GM19328 (cell line): ENCODE measurements at regions not wholly inside any gene's neighbourhood (a gene's known extent, or its start where the extent isn't known, plus 50 kb on each side); places are given as distances from the start of the nearest gene placed in this dataset.
"Not testable (repeated sequence)": the region's sequence is repeated elsewhere in the genome, so short reads cannot be mapped to it uniquely, and the experiment has no call there.

Experiments
- ATAC-seq: cut with Tn5 transposase; IDR thresholded peaks from one replicate; pipeline ENCODE4 v1.9.1; 2021; ENCODE audit warnings: mild to moderate bottlenecking, moderate library complexity; ENCODE audit not compliant: unreplicated experiment

GRCh38 chr14:86780461-86780860, 1212.5 kb downstream of the GALC start:
- ATAC-seq, result no peak

DNA sequence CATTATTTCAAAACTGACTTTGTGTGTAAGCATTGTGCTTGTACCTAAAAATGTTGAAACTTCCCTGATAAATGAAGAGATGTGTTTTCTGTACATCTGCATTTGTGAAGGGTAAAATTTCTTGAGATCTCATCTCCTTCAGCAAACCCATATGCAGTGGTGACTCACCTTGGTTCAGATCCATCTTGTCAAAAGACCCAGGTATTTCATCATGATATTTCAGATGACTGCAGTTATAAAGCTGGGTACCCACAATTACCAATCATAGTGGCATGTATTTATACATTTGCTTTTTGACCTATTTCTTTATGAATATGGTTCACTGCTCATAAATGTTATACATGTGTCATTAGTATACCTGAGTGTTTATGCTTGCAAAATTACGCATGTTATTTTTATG, 1213.6 kb downstream of the GALC start:
- ATAC-seq, result no peak

- no peak for ATAC-seq
Measured at GRCh38 chr14:86777963-86778602, 1214.9 kb downstream of the GALC start.

GRCh38 chr14:86775896-86776295, 1217.1 kb downstream of the GALC start:
- ATAC-seq, result not testable (repeated sequence)

GRCh38 chr14:86774916-86775315, 1218.1 kb downstream of the GALC start:
- no peak for ATAC-seq

DNA sequence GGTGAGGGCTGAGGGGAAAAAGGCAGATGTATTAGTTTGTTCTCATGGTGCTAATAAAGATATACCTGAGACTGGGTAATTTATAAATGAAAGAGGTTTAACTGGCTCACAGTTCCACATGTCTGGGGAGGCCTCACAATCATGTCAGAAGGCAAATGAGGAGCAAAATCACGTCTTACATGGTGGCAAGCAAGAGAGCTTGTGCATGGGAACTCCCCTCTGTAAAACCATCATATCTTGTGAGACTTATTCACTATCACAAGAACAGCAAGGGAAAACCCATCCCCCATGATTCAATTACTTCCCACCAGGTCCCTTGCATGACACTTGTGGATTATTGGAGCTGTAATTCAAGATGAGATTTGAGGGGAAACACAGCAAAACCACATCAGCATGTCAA, 1220.9 kb downstream of the GALC start:
- no peak for ATAC-seq

DNA sequence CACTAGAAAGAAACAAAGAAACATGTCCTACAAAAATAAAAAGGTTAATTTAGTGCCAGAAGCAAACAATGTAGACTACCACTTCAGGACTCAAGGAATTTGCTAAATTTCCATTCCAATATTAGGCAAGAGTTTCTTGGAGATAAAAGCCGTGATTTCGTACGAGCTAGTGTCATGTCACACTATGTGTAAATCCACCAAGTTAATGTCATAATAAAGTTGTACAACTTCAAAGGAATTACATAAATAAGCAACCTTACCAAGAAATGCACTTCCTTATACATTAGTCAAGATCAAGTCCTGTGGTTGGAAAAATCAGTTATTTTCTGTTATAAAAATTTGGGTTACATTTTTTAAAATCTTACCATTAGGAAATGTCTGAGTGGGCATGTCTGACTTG, 1222.8 kb downstream of the GALC start:
- no peak for ATAC-seq

GRCh38 chr14:86766469-86766868, 1226.5 kb downstream of the GALC start:
- no peak for ATAC-seq

- no peak for ATAC-seq
Measured at GRCh38 chr14:86761611-86762010, 1231.4 kb downstream of the GALC start.

DNA sequence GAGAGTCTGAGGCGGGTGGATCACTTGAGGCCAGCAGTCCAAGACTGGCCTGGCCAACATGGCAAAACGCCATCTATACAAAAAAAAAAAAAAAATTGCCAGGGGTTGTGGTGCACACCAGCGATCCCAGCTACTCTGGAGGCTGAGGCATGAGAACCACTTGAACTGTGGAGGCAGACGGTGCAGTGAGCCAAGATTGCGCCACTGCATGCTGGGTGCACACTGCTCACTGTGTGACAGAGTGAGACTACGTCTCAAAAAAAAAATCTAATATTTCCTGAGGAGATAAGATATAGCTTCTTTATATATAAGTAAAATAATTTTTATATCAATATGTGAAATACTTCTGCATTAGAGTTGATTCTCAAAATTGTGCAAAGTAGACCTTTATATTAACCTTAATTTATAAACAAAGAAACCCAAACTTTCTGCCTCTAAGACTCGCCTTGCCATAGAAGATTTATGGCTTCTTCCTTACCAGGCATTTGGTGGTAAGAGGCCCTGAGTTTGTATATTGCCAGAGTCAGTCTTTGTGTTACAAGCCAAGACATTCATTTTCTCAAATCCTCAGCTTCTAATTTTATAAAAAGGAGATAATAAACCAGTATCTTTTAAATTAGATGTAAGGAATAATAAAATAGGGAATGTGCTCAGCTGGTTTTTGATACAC, 1226.7 kb downstream of the FLRT2 start:
- ATAC-seq, result no peak

GRCh38 chr14:86750488-86750887, 1220.5 kb downstream of the FLRT2 start:
- not testable (repeated sequence) for ATAC-seq

DNA sequence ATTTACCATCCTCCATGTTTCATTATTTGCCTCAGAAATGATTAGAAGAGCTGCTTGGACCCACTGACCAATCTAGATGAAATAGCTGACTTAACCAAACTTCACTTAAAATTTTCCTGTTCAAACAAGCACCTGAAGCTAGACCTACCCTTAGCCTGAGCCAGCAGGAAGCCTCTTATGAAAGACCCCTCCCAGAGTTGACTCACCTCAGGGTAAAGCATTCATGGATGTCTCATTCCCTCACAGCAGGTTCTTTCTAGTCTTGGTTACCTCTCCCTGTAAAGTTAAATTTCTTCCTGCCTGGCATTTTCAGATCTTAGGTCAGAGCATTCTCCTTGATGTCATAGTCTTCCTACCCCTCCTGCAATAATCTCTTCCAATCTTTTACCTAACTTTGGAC, 1209.8 kb downstream of the FLRT2 start:
- ATAC-seq, result no peak

DNA sequence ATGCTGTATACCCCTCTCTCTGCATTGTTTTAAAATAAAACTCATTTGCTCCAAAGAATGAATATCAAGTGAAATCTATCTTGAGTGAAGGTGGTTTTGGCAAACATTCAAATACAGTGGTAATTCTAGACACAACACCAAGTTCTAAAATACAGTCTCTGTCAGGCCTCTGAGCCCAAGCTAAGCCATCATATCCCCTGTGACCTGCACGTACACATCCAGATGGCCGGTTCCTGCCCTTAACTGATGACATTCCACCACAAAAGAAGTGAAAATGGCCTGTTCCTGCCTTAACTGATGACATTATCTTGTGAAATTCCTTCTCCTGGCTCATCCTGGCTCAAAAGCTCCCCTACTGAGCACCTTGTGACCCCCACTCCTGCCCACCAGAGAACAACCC, 1201.5 kb downstream of the FLRT2 start:
- ATAC-seq, result not testable (repeated sequence)

GRCh38 chr14:86723254-86723624, 1193.3 kb downstream of the FLRT2 start:
- ATAC-seq, result no peak

DNA sequence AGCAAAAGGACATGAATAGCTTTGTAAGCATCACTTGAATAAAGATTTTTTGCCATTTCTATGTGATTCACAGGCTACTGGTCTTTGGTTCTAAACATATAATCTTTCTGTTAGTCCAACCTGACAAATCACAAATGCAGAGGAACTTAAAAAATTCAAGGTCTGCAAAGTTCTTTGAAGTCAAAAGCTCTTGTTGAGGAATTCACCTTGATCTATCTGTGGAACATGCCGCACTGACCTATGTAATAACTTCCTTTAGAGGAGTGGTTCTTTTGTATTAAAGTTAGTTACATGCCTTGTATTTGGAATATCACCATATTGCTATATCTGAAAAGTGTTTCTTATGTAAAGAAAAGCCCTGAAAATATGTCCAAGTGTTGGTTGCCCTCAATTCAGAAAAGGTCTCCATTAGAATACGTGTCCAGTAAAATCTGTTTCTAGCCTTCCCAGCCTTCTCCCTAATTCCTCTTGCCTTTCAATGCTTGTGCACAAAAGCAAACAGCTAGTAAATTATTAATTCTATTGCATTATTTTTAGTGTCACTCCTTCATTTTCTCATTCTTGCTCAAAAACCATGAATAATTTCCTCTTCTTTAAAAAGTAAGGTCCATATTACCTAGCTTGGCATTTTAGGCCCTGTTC, 1192.8 kb downstream of the FLRT2 start:
- no peak for ATAC-seq

- no peak for ATAC-seq
Measured at GRCh38 chr14:86714575-86714974, 1184.6 kb downstream of the FLRT2 start.

DNA sequence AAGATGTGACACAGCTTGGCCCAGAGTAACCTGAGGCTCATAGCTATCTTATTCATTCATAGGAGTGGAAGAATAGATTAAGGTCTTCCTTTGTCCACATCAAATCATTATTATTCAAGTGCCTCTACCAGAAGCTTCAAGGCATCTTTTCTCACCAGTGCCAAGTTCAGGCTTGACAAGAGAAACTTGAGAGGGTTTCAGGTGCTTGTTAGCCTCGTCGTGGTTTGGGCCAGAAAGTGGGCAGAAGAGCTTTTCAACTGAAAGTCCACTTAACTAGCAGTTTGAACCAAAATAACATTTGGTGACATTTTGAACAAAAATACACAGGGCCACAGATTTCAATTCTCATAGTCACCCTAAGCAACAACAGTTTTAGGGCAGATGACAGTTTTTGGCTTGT, 1184.2 kb downstream of the FLRT2 start:
- ATAC-seq, result no peak

GRCh38 chr14:86712727-86713126, 1182.8 kb downstream of the FLRT2 start:
- ATAC-seq, result no peak

DNA sequence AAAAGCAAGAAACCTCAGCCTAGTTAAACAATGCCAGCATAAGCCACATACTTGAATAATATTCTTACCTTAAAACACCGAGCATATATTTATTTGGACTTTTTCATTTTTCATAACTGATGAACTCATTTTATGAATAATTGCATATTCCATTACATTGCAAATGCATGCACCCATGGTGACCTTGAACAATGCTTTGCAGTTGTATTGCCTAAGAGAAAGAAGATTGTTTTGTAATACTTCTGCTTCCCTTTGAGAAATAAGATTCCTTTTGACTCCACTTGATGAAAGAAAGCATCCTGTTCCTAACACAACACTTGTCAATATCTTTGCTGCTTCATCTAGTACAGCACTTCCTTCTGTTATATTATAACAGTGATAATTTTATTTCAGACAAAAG, 1182.2 kb downstream of the FLRT2 start:
- no peak for ATAC-seq

GRCh38 chr14:86708846-86709339, 1178.9 kb downstream of the FLRT2 start:
- no peak for ATAC-seq

DNA sequence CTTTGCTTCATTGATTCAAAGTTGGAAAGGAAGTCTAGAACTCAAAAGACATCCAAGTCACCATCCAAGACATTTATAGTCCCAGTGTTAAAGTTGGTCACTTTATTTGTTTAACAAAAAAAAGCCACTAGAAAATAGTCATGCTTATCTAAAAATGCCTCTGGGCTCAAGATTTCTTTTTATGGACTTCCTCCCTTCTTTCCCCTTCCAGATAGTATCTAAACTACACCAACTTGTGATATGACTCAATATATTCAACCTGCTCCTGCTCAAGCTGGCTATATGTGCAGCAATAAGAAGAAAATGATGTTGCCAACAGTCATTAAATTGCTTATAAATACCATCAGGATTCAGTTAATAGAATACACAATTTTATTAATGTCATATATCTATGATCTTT, 1177.1 kb downstream of the FLRT2 start:
- ATAC-seq, result no peak

GRCh38 chr14:86683561-86683960, 1153.6 kb downstream of the FLRT2 start:
- ATAC-seq, result no peak
